Endothelial cell of umbilical vein (primary cell): ENCODE measurements at regions not wholly inside any gene's neighbourhood (a gene's known extent, or its start where the extent isn't known, plus 50 kb on each side); places are given as distances from the start of the nearest gene placed in this dataset.

Source experiments
- JUN ChIP-seq: IDR thresholded peaks from 2 replicates; pipeline ENCODE4 v1.6.1; 2011; ENCODE audit warnings: borderline replicate concordance, low read depth; ENCODE audit not compliant: insufficient read length, insufficient read depth
- POLR2A ChIP-seq: IDR thresholded peaks from 2 replicates; pipeline ENCODE4 v1.6.1; 2012; ENCODE audit warnings: low read depth, mild to moderate bottlenecking, control low read depth, low read length
- POLR2AphosphoS5 ChIP-seq: IDR thresholded peaks from 2 replicates; pipeline ENCODE4 v1.6.1; 2012; ENCODE audit warnings: low read depth, mild to moderate bottlenecking, control low read depth, low read length, moderate library complexity; ENCODE audit not compliant: insufficient read depth
- TF ChIP-seq, protein P1 (sequence below), 2 donors: IDR thresholded peaks; 1 replicate in 1 of 2; 2 replicates in 1 of 2; pipeline ENCODE4 v1.5.1; 2011; ENCODE audit warnings: low read length in 2 of 2, mild to moderate bottlenecking in 2 of 2, moderate library complexity in 2 of 2, control low read depth in 1 of 2, inconsistent platforms in 1 of 2, low read depth in 1 of 2; ENCODE audit not compliant: insufficient read depth in 1 of 2; ENCODE audit errors: extremely low read depth in 1 of 2

- TF ChIP-seq, protein P1, sequence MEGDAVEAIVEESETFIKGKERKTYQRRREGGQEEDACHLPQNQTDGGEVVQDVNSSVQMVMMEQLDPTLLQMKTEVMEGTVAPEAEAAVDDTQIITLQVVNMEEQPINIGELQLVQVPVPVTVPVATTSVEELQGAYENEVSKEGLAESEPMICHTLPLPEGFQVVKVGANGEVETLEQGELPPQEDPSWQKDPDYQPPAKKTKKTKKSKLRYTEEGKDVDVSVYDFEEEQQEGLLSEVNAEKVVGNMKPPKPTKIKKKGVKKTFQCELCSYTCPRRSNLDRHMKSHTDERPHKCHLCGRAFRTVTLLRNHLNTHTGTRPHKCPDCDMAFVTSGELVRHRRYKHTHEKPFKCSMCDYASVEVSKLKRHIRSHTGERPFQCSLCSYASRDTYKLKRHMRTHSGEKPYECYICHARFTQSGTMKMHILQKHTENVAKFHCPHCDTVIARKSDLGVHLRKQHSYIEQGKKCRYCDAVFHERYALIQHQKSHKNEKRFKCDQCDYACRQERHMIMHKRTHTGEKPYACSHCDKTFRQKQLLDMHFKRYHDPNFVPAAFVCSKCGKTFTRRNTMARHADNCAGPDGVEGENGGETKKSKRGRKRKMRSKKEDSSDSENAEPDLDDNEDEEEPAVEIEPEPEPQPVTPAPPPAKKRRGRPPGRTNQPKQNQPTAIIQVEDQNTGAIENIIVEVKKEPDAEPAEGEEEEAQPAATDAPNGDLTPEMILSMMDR (IDR thresholded peaks at IDR 0.05; ENCODE audit: extremely low read depth in 1 of 2, insufficient read depth in 1 of 2, low read depth in 1 of 2, low read length in 2 of 2) = no peak
- TF ChIP-seq JUN (no peak), POLR2A (no peak), POLR2AphosphoS5 (no peak)
These were observed 267.6 kb upstream of the THSD7B start for GRCh38 chr2:136497709-136498108.
